Tibial nerve (tissue), 4 donors: ENCODE measurements at regions not wholly inside any gene's neighbourhood (a gene's known extent, or its start where the extent isn't known, plus 50 kb on each side); places are given as distances from the start of the nearest gene placed in this dataset.

Experiments used
- DNase-seq, 2 donors: peaks; one replicate each; pipeline ENCODE4 v3.0.0-alpha.2; 2019; ENCODE audit warnings: low spot score in 2 of 2
- H3K27ac ChIP-seq, 4 donors: fragments of 200-600 bp; sonication (generic) in 3 of 4; one replicate each; pipeline ENCODE4 v1.5.1; 2017 to 2019; ENCODE audit warnings: mild to moderate bottlenecking in 1 of 4
- H3K27me3 ChIP-seq, 2 donors: fragments of 200-600 bp; sonication (generic) in 1 of 2; one replicate each; pipeline versions ENCODE4 v1.5.1 to v1.6.0; 2017 to 2019
- H3K36me3 ChIP-seq, 3 donors: fragments of 200-600 bp; sonication (generic); one replicate each; pipeline ENCODE4 v1.5.1; 2018 to 2019
- H3K4me1 ChIP-seq, 4 donors: fragments of 200-600 bp; sonication (generic) in 3 of 4; one replicate each; pipeline ENCODE4 v1.5.1; 2017 to 2019
- H3K4me3 ChIP-seq, 4 donors: fragments of 200-600 bp; sonication (generic) in 3 of 4; one replicate each; pipeline ENCODE4 v1.5.1; 2017 to 2019; ENCODE audit warnings: mild to moderate bottlenecking in 1 of 4, moderate library complexity in 1 of 4
- H3K9me3 ChIP-seq, 4 donors: fragments of 200-600 bp; sonication (generic) in 3 of 4; one replicate each; pipeline ENCODE4 v1.5.1; 2017 to 2019
- CTCF ChIP-seq, 5 experiments: fragments of 200-600 bp in 3 of 5; fragments of 450-650 bp in 2 of 5; sonication (generic) in 3 of 5; IDR thresholded peaks; one replicate each; pipeline ENCODE4 v1.5.1; 2016 to 2019; ENCODE audit warnings: antibody characterized with exemption in 5 of 5, mild to moderate bottlenecking in 3 of 5, moderate library complexity in 2 of 5
- EP300 ChIP-seq, 2 donors: sonication (generic); formaldehyde crosslinking; IDR thresholded peaks; one replicate each; pipeline ENCODE4 v1.6.1; 2017; ENCODE audit warnings: antibody characterized with exemption in 2 of 2, mild to moderate bottlenecking in 1 of 2
- POLR2A ChIP-seq, 2 donors: fragments of 450-650 bp; IDR thresholded peaks; one replicate each; pipeline ENCODE4 v1.6.1; 2017; ENCODE audit warnings: antibody characterized with exemption in 2 of 2, mild to moderate bottlenecking in 2 of 2, moderate library complexity in 2 of 2
- WGBS, 2 donors: methylation state at CpG; one replicate each; pipeline ENCODE4 v1.1.5; 2018; 5-methylcytosine and 5-hydroxymethylcytosine counted together

- Histone ChIP-seq H3K36me3 (no peaks in the 10 kb centered on the region), H3K9me3 (peaks cover 0 to 9% (median 3%) of the 10 kb centered on the region in 4 donors), H3K4me1 (no peaks in the 10 kb centered on the region), H3K4me3 (no peak overlapping the region), H3K27me3 (no peaks in the 10 kb centered on the region), H3K27ac (no peak overlapping the region)
- TF ChIP-seq CTCF (IDR thresholded peaks at IDR 0.05), result no peak
- TF ChIP-seq EP300 (IDR thresholded peaks at IDR 0.05), result no peak
- TF ChIP-seq POLR2A (IDR thresholded peaks at IDR 0.05), result no peak
- WGBS, 2 donors, result 88 to 91% methylated on average over 3 of the region's 3 CpGs
- no peak for DNase-seq
These were observed 1239.3 kb downstream of the AMY1C start for GRCh38 chr1:104989012-104989411.

GRCh38 chr1:104991702-104992101, 1242.0 kb downstream of the AMY1C start:
- Histone ChIP-seq H3K4me1 (no peaks in the 10 kb centered on the region), H3K36me3 (no peaks in the 10 kb centered on the region), H3K4me3 (no peak overlapping the region), H3K9me3 (no peaks in the 10 kb centered on the region), H3K27me3 (no peaks in the 10 kb centered on the region), H3K27ac (no peak overlapping the region)
- WGBS, 2 donors, result 53 to 59% methylated on average over 3 of the region's 3 CpGs
- no peak for TF ChIP-seq EP300 (IDR thresholded peaks at IDR 0.05)
- TF ChIP-seq POLR2A (IDR thresholded peaks at IDR 0.05), result no peak
- no peak for DNase-seq

GRCh38 chr1:105000793-105001192, 1251.1 kb downstream of the AMY1C start:
- 53 to 59% methylated on average over 3 of the region's 3 CpGs for WGBS, 2 donors
- no peak overlapping the region for H3K27ac ChIP-seq
- H3K9me3 ChIP-seq, result peaks cover 0 to 13% (median 0%) of the 10 kb centered on the region in 4 donors
- DNase-seq, result no peak
- TF ChIP-seq EP300 (IDR thresholded peaks at IDR 0.05) (no peak), CTCF (IDR thresholded peaks at IDR 0.05) (no peak)
- H3K4me1 ChIP-seq, result no peaks in the 10 kb centered on the region
- no peaks in the 10 kb centered on the region for H3K36me3 ChIP-seq
- H3K27me3 ChIP-seq, result no peaks in the 10 kb centered on the region
- H3K4me3 ChIP-seq, result no peak overlapping the region

GRCh38 chr1:105004515-105004914, 1254.8 kb downstream of the AMY1C start:
- no peaks in the 10 kb centered on the region for H3K4me1 ChIP-seq
- H3K27ac ChIP-seq, result no peak overlapping the region
- no peak overlapping the region for H3K4me3 ChIP-seq
- WGBS, 2 donors, result 80% methylated on average over 1 of the region's 1 CpG; no CpG with 5 or more reads in 1 of the 2 donors
- TF ChIP-seq EP300 (IDR thresholded peaks at IDR 0.05) (no peak), POLR2A (IDR thresholded peaks at IDR 0.05) (no peak), CTCF (IDR thresholded peaks at IDR 0.05) (no peak)
- no peaks in the 10 kb centered on the region for H3K36me3 ChIP-seq
- no peaks in the 10 kb centered on the region for H3K27me3 ChIP-seq
- no peak for DNase-seq
- peaks cover 0 to 14% (median 0%) of the 10 kb centered on the region in 4 donors for H3K9me3 ChIP-seq

GRCh38 chr1:105005594-105006195, 1256.0 kb downstream of the AMY1C start:
- H3K4me1 ChIP-seq, result no peaks in the 10 kb centered on the region
- DNase-seq, result no peak
- H3K4me3 ChIP-seq, result no peak overlapping the region
- H3K9me3 ChIP-seq, result peaks cover 0 to 14% (median 0%) of the 10 kb centered on the region in 4 donors
- no peaks in the 10 kb centered on the region for H3K36me3 ChIP-seq
- TF ChIP-seq EP300 (IDR thresholded peaks at IDR 0.05), result no peak
- TF ChIP-seq POLR2A (IDR thresholded peaks at IDR 0.05), result no peak
- TF ChIP-seq CTCF (IDR thresholded peaks at IDR 0.05), result no peak
- 91% methylated on average over 5 to 7 of the region's 7 CpGs for WGBS, 2 donors
- no peaks in the 10 kb centered on the region for H3K27me3 ChIP-seq
- H3K27ac ChIP-seq, result no peak overlapping the region

GRCh38 chr1:105017587-105017986, 1267.9 kb downstream of the AMY1C start:
- no peaks in the 10 kb centered on the region for H3K4me1 ChIP-seq

More at GRCh38 chr1:105017587-105017986, 1267.9 kb downstream of the AMY1C start:
- no peak overlapping the region for H3K27ac ChIP-seq
- no peaks in the 10 kb centered on the region for H3K27me3 ChIP-seq
- no peak for DNase-seq
- WGBS, 2 donors, result 73 to 78% methylated on average over 7 of the region's 7 CpGs
- H3K4me3 ChIP-seq, result no peak overlapping the region
- TF ChIP-seq EP300 (IDR thresholded peaks at IDR 0.05) (no peak), CTCF (IDR thresholded peaks at IDR 0.05) (no peak), POLR2A (IDR thresholded peaks at IDR 0.05) (no peak)
- H3K36me3 ChIP-seq, result no peaks in the 10 kb centered on the region
- no peaks in the 10 kb centered on the region for H3K9me3 ChIP-seq
